Adrenal gland (tissue), 5 donors: ENCODE measurements at regions not wholly inside any gene's neighbourhood (a gene's known extent, or its start where the extent isn't known, plus 50 kb on each side); places are given as distances from the start of the nearest gene placed in this dataset.
"Not testable (repeated sequence)": the region's sequence is repeated elsewhere in the genome, so short reads cannot be mapped to it uniquely, and the experiment has no call there.

Experiments
- POLR2A ChIP-seq, 2 donors: fragments of 450-650 bp; IDR thresholded peaks; one replicate each; pipeline ENCODE4 v1.6.1; 2017; ENCODE audit warnings: antibody characterized with exemption in 2 of 2, mild to moderate bottlenecking in 2 of 2, moderate library complexity in 1 of 2
- TF ChIP-seq, protein P1 (sequence below), 6 experiments: fragments of 450-650 bp in 4 of 6; fragments of 200-600 bp in 2 of 6; sonication (generic) in 1 of 6; IDR thresholded peaks; 1 replicate in 5 of 6; 2 replicates in 1 of 6; pipeline versions ENCODE4 v1.5.1 to v1.8.0; 2016 to 2021; ENCODE audit warnings: antibody characterized with exemption in 6 of 6, mild to moderate bottlenecking in 2 of 6, moderate library complexity in 1 of 6
- donor health status: DM: no; HTN: no; CAD: no.

DNA sequence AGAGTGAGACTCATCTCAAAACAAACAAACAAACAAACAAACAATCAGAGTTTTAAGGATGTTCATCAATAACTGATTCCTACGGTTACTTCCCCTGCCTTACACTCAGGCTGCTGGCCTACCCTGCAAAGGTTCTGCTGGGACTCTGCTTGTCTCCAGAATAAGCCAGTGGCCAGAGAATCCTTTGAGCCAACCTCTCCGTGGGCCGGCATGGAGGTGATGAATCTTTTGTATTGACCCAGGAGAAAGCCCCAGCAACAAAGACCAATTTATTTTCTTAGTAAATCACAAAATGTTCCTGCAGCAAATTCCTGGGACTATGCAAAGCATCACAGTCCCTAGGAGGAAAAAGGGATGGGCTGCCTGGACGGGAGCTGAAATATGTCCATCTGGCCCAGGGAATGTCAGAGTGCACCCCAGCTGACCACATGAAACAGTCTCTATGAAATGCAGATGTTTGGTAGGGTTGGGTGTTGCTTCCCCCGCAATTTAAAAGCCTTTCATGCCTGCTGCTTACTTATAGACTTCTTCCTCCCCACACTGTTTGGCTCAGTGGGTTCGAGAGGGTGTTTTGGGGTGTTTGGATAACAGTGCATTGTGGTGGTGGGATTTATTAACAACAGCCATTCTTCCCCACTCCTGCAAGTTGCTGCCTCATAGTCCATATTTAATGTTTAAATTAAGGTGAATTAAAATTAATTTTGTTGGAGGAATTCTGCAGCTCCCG, 185.9 kb upstream of the IRF2BP2 start:
- TF ChIP-seq, protein P1, sequence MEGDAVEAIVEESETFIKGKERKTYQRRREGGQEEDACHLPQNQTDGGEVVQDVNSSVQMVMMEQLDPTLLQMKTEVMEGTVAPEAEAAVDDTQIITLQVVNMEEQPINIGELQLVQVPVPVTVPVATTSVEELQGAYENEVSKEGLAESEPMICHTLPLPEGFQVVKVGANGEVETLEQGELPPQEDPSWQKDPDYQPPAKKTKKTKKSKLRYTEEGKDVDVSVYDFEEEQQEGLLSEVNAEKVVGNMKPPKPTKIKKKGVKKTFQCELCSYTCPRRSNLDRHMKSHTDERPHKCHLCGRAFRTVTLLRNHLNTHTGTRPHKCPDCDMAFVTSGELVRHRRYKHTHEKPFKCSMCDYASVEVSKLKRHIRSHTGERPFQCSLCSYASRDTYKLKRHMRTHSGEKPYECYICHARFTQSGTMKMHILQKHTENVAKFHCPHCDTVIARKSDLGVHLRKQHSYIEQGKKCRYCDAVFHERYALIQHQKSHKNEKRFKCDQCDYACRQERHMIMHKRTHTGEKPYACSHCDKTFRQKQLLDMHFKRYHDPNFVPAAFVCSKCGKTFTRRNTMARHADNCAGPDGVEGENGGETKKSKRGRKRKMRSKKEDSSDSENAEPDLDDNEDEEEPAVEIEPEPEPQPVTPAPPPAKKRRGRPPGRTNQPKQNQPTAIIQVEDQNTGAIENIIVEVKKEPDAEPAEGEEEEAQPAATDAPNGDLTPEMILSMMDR (IDR thresholded peaks at IDR 0.05): not testable (repeated sequence)
- not testable (repeated sequence) for TF ChIP-seq POLR2A (IDR thresholded peaks at IDR 0.05)
